H9 (cell line): ENCODE measurements at regions not wholly inside any gene's neighbourhood (a gene's known extent, or its start where the extent isn't known, plus 50 kb on each side); places are given as distances from the start of the nearest gene placed in this dataset.

Source experiments
- DNase-seq: peaks from one replicate; pipeline ENCODE4 v3.0.0-alpha.2; 2017
- H2AFZ ChIP-seq: one replicate; pipeline ENCODE4 v1.6.1; 2013; ENCODE audit warnings: mild to moderate bottlenecking, low read length, control low read depth, moderate library complexity
- H2AK5ac ChIP-seq: 2 replicates; pipeline ENCODE4 v1.6.1; 2013; ENCODE audit warnings: low read length, control low read depth, mixed read lengths; ENCODE audit not compliant: insufficient read length
- H2BK120ac ChIP-seq: one replicate; pipeline ENCODE4 v1.6.1; 2013; ENCODE audit warnings: low read depth, mild to moderate bottlenecking, low read length, control low read depth, inconsistent platforms; ENCODE audit not compliant: poor library complexity, severe bottlenecking
- H2BK12ac ChIP-seq: 2 replicates; pipeline ENCODE4 v1.6.1; 2013; ENCODE audit warnings: low read length, control low read depth, mixed read lengths, low read depth; ENCODE audit not compliant: insufficient read length
- H2BK15ac ChIP-seq: 2 replicates; pipeline ENCODE4 v1.6.1; 2013; ENCODE audit warnings: low read depth, low read length, control low read depth
- H2BK20ac ChIP-seq: one replicate; pipeline ENCODE4 v1.6.1; 2013; ENCODE audit warnings: low read depth, mild to moderate bottlenecking, low read length, control low read depth, inconsistent platforms; ENCODE audit not compliant: poor library complexity, severe bottlenecking
- H2BK5ac ChIP-seq: 2 replicates; pipeline ENCODE4 v1.6.1; 2013; ENCODE audit warnings: low read length, control low read depth, mixed read lengths; ENCODE audit not compliant: insufficient read length
- H3K14ac ChIP-seq: 2 replicates; pipeline ENCODE4 v1.6.1; 2013; ENCODE audit warnings: low read length, control low read depth; ENCODE audit not compliant: insufficient read depth
- H3K18ac ChIP-seq: 2 replicates; pipeline ENCODE4 v1.6.1; 2013; ENCODE audit warnings: low read depth, mild to moderate bottlenecking, mixed read lengths, low read length, control low read depth; ENCODE audit not compliant: insufficient read length
- H3K23ac ChIP-seq: 2 replicates; pipeline ENCODE4 v1.6.1; 2013; ENCODE audit warnings: low read length, control low read depth, mixed read lengths, low read depth; ENCODE audit not compliant: insufficient read length
- H3K23me2 ChIP-seq: 2 replicates; pipeline ENCODE4 v1.6.1; 2013; ENCODE audit warnings: low read depth, mild to moderate bottlenecking, mixed read lengths, low read length, control low read depth; ENCODE audit not compliant: insufficient read length, poor library complexity, severe bottlenecking
- H3K27ac ChIP-seq: 2 replicates; pipeline ENCODE4 v1.5.1; 2013; ENCODE audit warnings: low read length, control low read depth, mixed read lengths, low read depth; ENCODE audit not compliant: insufficient read length
- H3K27me3 ChIP-seq: 2 replicates; pipeline ENCODE4 v1.6.1; 2013; ENCODE audit warnings: low read length, control low read depth, inconsistent platforms; ENCODE audit not compliant: insufficient read depth
- H3K4ac ChIP-seq: 2 replicates; pipeline ENCODE4 v1.6.1; 2013; ENCODE audit warnings: low read depth, mild to moderate bottlenecking, control low read depth, inconsistent platforms, low read length, moderate library complexity
- H3K4me1 ChIP-seq: 2 replicates; pipeline ENCODE4 v1.6.1; 2013; ENCODE audit warnings: low read length, control low read depth, inconsistent platforms; ENCODE audit not compliant: insufficient read depth
- H3K4me2 ChIP-seq: 2 replicates; pipeline ENCODE4 v1.6.1; 2013; ENCODE audit warnings: low read length, control low read depth, mixed read lengths; ENCODE audit not compliant: insufficient read length, insufficient read depth
- H3K56ac ChIP-seq: 2 replicates; pipeline ENCODE4 v1.6.1; 2013; ENCODE audit warnings: low read depth, mild to moderate bottlenecking, mixed read lengths, low read length, control low read depth; ENCODE audit not compliant: insufficient read length
- H3K79me1 ChIP-seq: 2 replicates; pipeline ENCODE4 v1.6.1; 2013; ENCODE audit warnings: low read depth, mild to moderate bottlenecking, moderate library complexity, low read length, control low read depth, inconsistent platforms; ENCODE audit not compliant: insufficient read depth, poor library complexity, severe bottlenecking
- H3K79me2 ChIP-seq: 2 replicates; pipeline ENCODE4 v1.6.1; 2013; ENCODE audit warnings: low read length, control low read depth, inconsistent platforms; ENCODE audit not compliant: insufficient read depth
- H3K9ac ChIP-seq: 2 replicates; pipeline ENCODE4 v1.6.1; 2013; ENCODE audit warnings: low read length, control low read depth, mixed read lengths; ENCODE audit not compliant: insufficient read length; ENCODE audit errors: extremely low read depth
- H3K9me3 ChIP-seq: one replicate; pipeline ENCODE4 v1.6.1; 2013; ENCODE audit warnings: low read depth, low read length, inconsistent platforms; ENCODE audit not compliant: control insufficient read depth
- H3T11ph ChIP-seq: one replicate; pipeline ENCODE4 v1.6.1; 2013; ENCODE audit warnings: mild to moderate bottlenecking, low read length, control low read depth, inconsistent platforms
- H4K20me1 ChIP-seq: one replicate; pipeline ENCODE4 v1.6.1; 2013; ENCODE audit not compliant: control insufficient read depth, insufficient read length, insufficient read depth
- H4K5ac ChIP-seq: 2 replicates; pipeline ENCODE4 v1.6.1; 2013; ENCODE audit warnings: low read depth, mild to moderate bottlenecking, mixed read lengths, low read length, control low read depth; ENCODE audit not compliant: insufficient read length
- H4K8ac ChIP-seq: replicated peaks from 2 replicates; pipeline ENCODE4 v1.6.1; 2013; ENCODE audit warnings: low read length, control low read depth, mixed read lengths, low read depth; ENCODE audit not compliant: insufficient read length
- H4K91ac ChIP-seq: 2 replicates; pipeline ENCODE4 v1.6.1; 2013; ENCODE audit warnings: low read depth, mild to moderate bottlenecking, moderate library complexity, mixed read lengths, low read length, control low read depth; ENCODE audit not compliant: insufficient read length
- H3K27ac Mint-ChIP-seq, 3 experiments: 2 replicates in 2 of 3; 3 replicates in 1 of 3; pipeline ENCODE4 v1.8.0; 2020 to 2021; ENCODE audit warnings: mixed read lengths in 3 of 3, mild to moderate bottlenecking in 1 of 3, moderate library complexity in 1 of 3
- H3K27me3 Mint-ChIP-seq: 2 replicates; pipeline ENCODE4 v1.8.0; 2021; ENCODE audit warnings: low read depth, mild to moderate bottlenecking, moderate library complexity, mixed read lengths
- H3K36me3 Mint-ChIP-seq, 3 experiments: 2 replicates in 2 of 3; 3 replicates in 1 of 3; pipeline ENCODE4 v1.8.0; 2020 to 2021; ENCODE audit warnings: low read depth in 3 of 3, mixed read lengths in 3 of 3; ENCODE audit not compliant: insufficient read depth in 1 of 3
- H3K4me1 Mint-ChIP-seq, 2 experiments: 2 replicates each; pipeline ENCODE4 v1.8.0; 2020; ENCODE audit warnings: mixed read lengths in 2 of 2
- H3K4me3 Mint-ChIP-seq, 2 experiments: 2 replicates in 1 of 2; 3 replicates in 1 of 2; pipeline ENCODE4 v1.8.0; 2020 to 2021; ENCODE audit warnings: mild to moderate bottlenecking in 2 of 2, mixed read lengths in 2 of 2, moderate library complexity in 1 of 2
- H3K9me3 Mint-ChIP-seq, 2 experiments: 2 replicates in 1 of 2; 3 replicates in 1 of 2; pipeline ENCODE4 v1.8.0; 2020; ENCODE audit warnings: mild to moderate bottlenecking in 2 of 2, mixed read lengths in 2 of 2, moderate library complexity in 1 of 2
- WGBS: extraction: QIAGEN DNeasy Blood & Tissue Kit; methylation state at CpG from one replicate; pipeline ENCODE4 v1.1.7; 2013; ENCODE audit warnings: missing lambda C conversion rate, low lambda C conversion rate, mixed read lengths; ENCODE audit not compliant: insufficient read length; ENCODE audit errors: extremely low coverage; 5-methylcytosine and 5-hydroxymethylcytosine counted together
- TF ChIP-seq, protein P1 (sequence below): fragments of 200-600 bp; sonication (generic); conservative IDR thresholded peaks from 3 replicates; pipeline ENCODE4 v1.8.0; 2021; ENCODE audit warnings: antibody characterized with exemption, mild to moderate bottlenecking

DNA sequence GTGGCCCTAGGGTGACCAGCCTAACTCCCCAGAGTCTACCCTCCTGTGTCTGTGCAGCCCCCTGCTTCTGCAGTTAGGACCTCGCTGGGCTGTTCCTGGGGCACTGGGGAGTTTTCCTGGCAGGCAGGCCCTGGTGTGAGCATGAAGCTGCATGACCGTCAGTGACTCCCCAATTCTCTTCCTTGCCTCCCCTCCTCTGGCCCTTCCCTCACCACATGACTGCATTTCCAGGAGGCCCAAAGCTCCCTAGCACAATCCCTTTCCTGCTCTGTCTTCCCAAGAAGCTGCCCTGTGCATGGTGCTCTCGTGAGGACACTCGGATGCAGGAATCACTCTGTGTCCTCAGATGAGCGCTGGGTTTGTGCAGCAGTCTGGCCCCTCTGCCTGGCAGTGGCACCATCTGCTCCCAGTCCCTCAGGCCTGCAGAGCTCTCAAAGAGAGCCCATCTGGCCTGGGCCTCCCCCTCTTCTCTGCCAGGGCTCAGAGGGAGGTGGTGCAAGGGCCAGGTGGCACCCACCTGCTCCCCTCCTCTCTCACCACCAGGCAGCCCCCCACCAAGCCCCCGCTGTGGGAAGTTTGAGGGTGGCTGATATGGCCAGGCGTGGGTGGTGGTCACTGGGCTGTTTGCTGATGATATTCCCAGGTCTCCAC is 125.6 kb upstream of the HS6ST1 start:
- peak overlapping the region; percentile 13; the same call in 1 of the 2 replicates for H3K14ac ChIP-seq
- H3K4me1 ChIP-seq = peaks cover 3% of the 10 kb centered on the region; the same call in 1 of the 2 replicates
- no peak overlapping the region for H3T11ph ChIP-seq
- no peak overlapping the region for H2AK5ac ChIP-seq
- H2BK5ac ChIP-seq = no peak overlapping the region
- H3K36me3 Mint-ChIP-seq = no peaks in the 10 kb centered on the region
- DNase-seq = peak; percentile 14
- no peaks in the 10 kb centered on the region for H3K9me3 ChIP-seq
- no peaks in the 10 kb centered on the region for H3K79me1 ChIP-seq
- H2BK120ac ChIP-seq = no peak overlapping the region
- no peak overlapping the region for H4K91ac ChIP-seq
- no peak overlapping the region for H2AFZ ChIP-seq
- H4K5ac ChIP-seq = no peak overlapping the region
- TF ChIP-seq, protein P1, sequence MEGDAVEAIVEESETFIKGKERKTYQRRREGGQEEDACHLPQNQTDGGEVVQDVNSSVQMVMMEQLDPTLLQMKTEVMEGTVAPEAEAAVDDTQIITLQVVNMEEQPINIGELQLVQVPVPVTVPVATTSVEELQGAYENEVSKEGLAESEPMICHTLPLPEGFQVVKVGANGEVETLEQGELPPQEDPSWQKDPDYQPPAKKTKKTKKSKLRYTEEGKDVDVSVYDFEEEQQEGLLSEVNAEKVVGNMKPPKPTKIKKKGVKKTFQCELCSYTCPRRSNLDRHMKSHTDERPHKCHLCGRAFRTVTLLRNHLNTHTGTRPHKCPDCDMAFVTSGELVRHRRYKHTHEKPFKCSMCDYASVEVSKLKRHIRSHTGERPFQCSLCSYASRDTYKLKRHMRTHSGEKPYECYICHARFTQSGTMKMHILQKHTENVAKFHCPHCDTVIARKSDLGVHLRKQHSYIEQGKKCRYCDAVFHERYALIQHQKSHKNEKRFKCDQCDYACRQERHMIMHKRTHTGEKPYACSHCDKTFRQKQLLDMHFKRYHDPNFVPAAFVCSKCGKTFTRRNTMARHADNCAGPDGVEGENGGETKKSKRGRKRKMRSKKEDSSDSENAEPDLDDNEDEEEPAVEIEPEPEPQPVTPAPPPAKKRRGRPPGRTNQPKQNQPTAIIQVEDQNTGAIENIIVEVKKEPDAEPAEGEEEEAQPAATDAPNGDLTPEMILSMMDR = no peak
- H4K20me1 ChIP-seq = no peaks in the 10 kb centered on the region
- no peak overlapping the region for H3K56ac ChIP-seq
- no peaks in the 10 kb centered on the region for H3K23me2 ChIP-seq
- H2BK15ac ChIP-seq = no peak overlapping the region
- no peak overlapping the region for H3K23ac ChIP-seq
- WGBS = no CpG with 5 or more reads among the region's 7 CpGs
- H3K27ac ChIP-seq = no peak overlapping the region
- H3K4me1 Mint-ChIP-seq = peaks cover 21 to 23% of the 10 kb centered on the region in 2 experiments
- H3K18ac ChIP-seq = no peak overlapping the region
- no peak overlapping the region for H3K4me2 ChIP-seq
- no peak overlapping the region for H3K9ac ChIP-seq
- no peak overlapping the region for H2BK12ac ChIP-seq
- H3K4me3 Mint-ChIP-seq = no peak overlapping the region
- no peaks in the 10 kb centered on the region for H3K79me2 ChIP-seq
- H4K8ac ChIP-seq = no peak overlapping the region
- H3K4ac ChIP-seq = no peak overlapping the region
- H3K9me3 Mint-ChIP-seq = no peaks in the 10 kb centered on the region
- no peaks in the 10 kb centered on the region for H3K27me3 ChIP-seq
- H3K27ac Mint-ChIP-seq = no peak overlapping the region; a peak in 1 of 7 replicates
- H3K27me3 Mint-ChIP-seq = 0 out of 2 replicates have a peak, but pooled peaks cover 1% of the 10 kb centered on the region
- no peak overlapping the region for H2BK20ac ChIP-seq
